Esophagus mucosa (tissue), 1 donor: ENCODE measurements at regions not wholly inside any gene's neighbourhood (a gene's known extent, or its start where the extent isn't known, plus 50 kb on each side); places are given as distances from the start of the nearest gene placed in this dataset.
"Not testable (repeated sequence)": the region's sequence is repeated elsewhere in the genome, so short reads cannot be mapped to it uniquely, and the experiment has no call there.

Source experiments
- ATAC-seq: fragments of 200-7000 bp; cut with Tn5 transposase; one replicate; pipeline ENCODE4 v1.9.1; 2020
- donor health status: DM: yes; HTN: yes; CAD: no.

- ATAC-seq, result no peak
Observed at GRCh38 chr17:54368906-54369305, 531.7 kb upstream of the TOM1L1 start.

- ATAC-seq, result no peak
Observed at GRCh38 chr17:54372069-54372749, 528.4 kb upstream of the TOM1L1 start.

- ATAC-seq, result no peak
Observed at GRCh38 chr17:54373970-54374369, 526.7 kb upstream of the TOM1L1 start.

- ATAC-seq, result not testable (repeated sequence)
Observed at GRCh38 chr17:54376409-54376808, 524.2 kb upstream of the TOM1L1 start.

DNA sequence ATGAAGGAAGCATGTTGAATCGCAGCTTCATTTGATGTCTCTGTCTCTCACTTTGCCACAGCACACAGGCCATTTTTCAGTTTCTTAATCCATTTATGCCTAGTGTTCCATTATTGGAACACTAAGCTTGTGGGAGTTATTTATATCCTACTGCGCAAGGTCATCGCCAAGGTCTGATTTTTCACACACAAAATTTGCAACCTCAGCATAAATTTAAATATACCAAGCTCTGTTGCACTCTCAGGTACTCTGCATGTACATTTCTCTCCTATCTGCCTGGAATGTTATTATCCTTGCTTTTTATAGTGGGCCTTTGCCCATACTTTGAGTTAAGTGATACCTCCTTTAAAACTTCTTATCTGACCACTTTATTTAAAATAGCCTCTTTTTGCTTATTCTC is 519.2 kb upstream of the TOM1L1 start:
- ATAC-seq, result no peak

- no peak for ATAC-seq
Observed at GRCh38 chr17:54404259-54404658, 496.4 kb upstream of the TOM1L1 start.

DNA sequence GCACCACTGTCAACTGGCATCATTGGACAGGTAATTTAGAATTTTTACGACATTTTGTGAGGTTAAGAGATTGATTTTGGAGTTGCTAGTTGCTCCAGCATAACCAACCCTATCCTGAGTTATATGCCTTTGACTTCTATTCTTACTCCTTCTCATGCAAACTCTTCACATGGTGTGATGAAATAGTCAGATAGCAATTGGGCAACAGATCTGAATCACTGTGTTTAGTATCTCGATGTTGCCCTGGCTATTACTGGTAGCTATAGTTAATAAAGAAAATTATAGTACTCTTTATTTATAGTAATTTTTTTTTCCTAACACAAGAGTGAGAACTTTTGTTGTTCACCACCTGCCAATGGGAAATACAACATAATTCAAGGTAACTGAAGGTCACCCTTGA is 494.8 kb upstream of the TOM1L1 start:
- ATAC-seq, result no peak

- peak; percentile 96 for ATAC-seq
Observed at GRCh38 chr17:54408731-54409130, 491.9 kb upstream of the TOM1L1 start.

- peak; percentile 91 for ATAC-seq
Observed at GRCh38 chr17:54418467-54418866, 482.2 kb upstream of the TOM1L1 start.

GRCh38 chr17:54425671-54426070 is 475.0 kb upstream of the TOM1L1 start:
- no peak for ATAC-seq

GRCh38 chr17:54426296-54426886 is 474.3 kb upstream of the TOM1L1 start:
- peak; percentile 51 for ATAC-seq

DNA sequence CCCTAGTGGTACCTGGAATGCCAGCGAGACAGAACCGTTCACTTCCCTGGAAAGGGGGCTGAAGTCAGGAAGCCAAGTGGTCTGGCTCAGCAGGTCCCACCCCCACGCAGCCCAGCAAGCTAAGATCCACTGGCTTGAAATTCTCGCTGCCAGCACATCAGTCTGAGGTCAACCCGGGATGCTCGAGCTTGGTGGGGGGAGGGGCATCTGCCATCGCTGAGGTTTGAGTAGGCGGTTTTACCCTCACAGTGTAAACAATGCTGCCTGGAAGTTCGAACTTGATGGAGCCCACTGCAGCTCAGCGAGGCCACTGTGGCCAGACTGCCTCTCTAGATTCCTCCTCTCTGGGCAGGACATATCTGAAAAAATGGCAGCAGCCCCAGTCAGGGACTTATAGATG is 464.7 kb upstream of the TOM1L1 start:
- ATAC-seq, result no peak

DNA sequence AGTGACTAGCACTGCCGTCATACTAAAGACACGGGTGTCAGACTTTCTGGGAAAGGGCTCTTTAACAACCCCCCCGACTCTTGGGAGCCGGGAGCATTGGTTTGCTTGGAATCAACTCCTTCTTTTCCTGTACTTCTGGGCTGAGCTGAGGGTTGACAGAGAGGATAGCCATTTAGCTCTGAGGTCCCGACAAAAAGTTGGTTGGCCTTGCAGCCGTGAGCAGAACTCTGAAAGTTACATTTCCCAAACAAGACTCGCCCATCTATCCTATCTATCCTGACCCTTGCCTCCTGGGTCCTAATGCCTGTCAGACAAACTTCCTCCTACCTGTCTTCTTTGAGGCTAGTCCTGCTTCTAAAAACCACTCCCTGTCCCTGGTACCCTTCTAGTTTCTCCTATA is 460.8 kb upstream of the TOM1L1 start:
- no peak for ATAC-seq

DNA sequence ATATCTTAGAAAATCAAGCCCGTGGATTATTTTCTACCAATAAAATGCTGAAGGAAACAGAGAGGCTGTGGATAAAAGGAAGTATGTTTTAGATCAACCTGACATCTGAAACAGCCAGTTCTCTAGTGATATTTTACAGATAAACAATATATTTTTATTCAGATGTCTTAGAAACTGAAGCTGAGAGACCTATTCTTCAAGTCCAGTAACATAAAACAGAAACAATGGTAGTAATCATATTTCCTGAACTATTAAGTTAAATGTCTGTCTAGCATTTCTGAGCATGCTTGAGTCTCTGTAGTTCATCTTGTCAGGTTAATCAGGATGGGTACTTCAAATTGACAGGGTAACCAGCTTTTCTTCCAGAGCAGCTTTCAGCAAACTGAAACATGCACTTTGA is 449.6 kb upstream of the TOM1L1 start:
- ATAC-seq, result no peak

- ATAC-seq, result no peak
Observed at GRCh38 chr17:54452666-54453348, 447.8 kb upstream of the TOM1L1 start.

DNA sequence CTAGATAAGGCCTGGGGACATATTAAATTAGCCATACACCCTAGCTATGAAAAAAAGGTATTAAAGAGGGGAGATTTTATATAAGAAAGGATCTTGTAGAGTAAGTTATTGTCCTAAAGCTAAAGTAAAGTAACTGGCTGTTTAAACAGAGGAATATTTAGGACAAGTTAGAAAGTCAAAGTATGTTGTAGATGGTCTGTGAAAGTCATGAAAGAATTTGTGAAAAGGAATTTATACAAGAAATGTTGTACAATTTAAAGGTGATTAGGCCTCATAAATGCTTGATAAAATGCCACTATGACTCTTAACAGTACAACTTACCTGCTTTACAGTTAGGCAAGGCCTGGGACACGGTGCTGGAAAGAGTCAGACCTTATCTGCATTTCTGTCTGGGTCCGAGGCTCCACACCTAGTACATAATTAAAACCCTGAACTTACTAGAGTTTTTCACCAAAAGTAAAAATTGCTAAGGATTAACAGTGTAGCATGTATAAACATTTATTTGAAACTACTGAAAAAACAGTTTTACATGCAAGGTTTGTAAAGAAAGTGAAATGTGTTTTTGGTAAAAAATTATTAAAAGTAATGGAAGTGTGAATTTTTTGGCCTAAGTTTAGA is 445.3 kb upstream of the TOM1L1 start:
- no peak for ATAC-seq

DNA sequence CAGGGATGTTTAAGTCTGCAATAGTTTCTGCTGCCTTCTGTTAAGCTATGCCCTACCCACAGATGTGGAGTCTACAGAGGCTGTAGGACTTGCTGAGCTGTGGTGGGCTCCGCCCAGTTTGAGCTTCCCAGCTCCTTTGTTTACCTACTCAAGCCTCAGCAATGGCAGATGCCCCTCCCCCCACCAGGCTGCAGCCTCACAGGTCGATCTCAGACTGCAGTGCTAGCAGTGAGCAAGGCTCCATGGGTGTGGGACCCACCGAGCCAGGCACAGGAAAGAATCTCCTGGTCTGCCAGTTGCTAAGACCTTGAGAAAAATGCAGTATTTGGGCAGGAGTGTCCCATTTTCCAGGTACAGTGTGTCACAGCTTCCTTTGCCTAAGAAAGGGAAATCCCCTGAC is 435.2 kb upstream of the TOM1L1 start:
- ATAC-seq, result not testable (repeated sequence)

GRCh38 chr17:54466875-54467274 is 433.8 kb upstream of the TOM1L1 start:
- ATAC-seq, result no peak

GRCh38 chr17:54482843-54483242 is 417.8 kb upstream of the TOM1L1 start:
- no peak for ATAC-seq

- ATAC-seq, result no peak
Observed at GRCh38 chr17:54493691-54494090, 407.0 kb upstream of the TOM1L1 start.

DNA sequence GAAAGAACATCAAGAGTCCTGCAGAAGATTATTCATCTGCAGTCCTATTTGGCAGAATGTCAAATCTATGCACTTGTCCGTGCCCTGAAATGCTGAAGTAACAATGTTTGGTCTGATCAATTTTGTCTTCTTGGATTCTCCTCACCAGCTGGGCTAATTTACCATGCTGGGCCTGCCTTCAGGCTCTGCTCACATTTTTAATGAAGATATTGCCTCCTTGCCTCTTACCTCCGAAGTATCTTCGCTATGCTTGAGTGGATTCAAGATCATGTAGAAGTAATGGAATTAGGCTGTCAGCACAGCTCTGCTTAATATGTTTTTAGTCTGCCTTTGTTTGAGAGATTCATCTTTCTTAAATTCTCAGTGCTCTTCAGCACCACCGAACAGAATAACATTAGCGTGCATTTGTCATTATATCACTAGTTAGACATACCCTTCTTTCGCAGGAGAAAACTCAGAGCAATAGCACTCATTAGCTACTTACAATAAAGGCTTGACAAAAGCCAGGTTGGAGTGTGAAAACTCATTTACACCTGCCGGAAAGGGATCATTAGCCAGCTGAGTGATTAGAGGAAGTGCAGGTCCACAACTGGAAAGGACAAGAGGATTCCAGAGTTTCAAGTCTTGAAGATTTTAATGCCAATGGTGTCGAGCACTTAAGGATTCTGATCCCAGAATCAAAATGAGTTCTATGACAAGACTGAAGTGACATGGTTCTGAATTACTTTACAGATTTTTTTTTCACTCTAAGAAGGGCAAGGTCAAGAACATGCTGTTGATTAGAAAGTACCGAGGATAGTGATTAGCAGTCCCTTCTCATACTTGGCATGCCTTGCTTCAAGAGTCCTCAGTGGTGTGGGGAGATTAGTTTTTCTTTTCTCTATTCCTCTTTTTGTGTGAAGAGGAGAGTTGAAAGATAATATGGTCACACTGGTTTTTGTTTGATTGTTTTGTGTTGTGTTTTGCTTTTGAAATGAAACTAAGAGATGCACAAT is 405.6 kb upstream of the TOM1L1 start:
- no peak for ATAC-seq

GRCh38 chr17:54505404-54505803 is 395.2 kb upstream of the TOM1L1 start:
- no peak for ATAC-seq
